ENCODE measurements at regions not wholly inside any gene's neighbourhood (a gene's known extent, or its start where the extent isn't known, plus 50 kb on each side); places are given as distances from the start of the nearest gene placed in this dataset.

GRCh38 chr4:140316799-140317198 lies 56.6 kb upstream of the SCOC start:
- no peak for TF ChIP-seq CTCF (IDR thresholded peaks at IDR 0.05; ENCODE audit: low read depth, low read length)
- no peaks in the 10 kb centered on the region for H3K9me3 ChIP-seq
- no peaks in the 10 kb centered on the region for H3K27me3 ChIP-seq
- no peaks in the 10 kb centered on the region; the same call in 1 of the 2 replicates for H3K4me1 ChIP-seq
- no peak overlapping the region for H3K4me3 ChIP-seq (ENCODE audit: low read depth, low read length)
- H3K36me3 ChIP-seq, result no peaks in the 10 kb centered on the region
- no peak for DNase-seq

GRCh38 chr4:140315970-140316369 lies 57.5 kb upstream of the SCOC start:
- H3K4me1 ChIP-seq, result peaks cover 4% of the 10 kb centered on the region
- no peak overlapping the region for H3K4me3 ChIP-seq (ENCODE audit: low read depth, low read length)
- H3K9me3 ChIP-seq, result no peaks in the 10 kb centered on the region
- H3K27me3 ChIP-seq, result no peaks in the 10 kb centered on the region
- no peaks in the 10 kb centered on the region for H3K36me3 ChIP-seq
- DNase-seq, result no peak
- TF ChIP-seq CTCF (IDR thresholded peaks at IDR 0.05; ENCODE audit: low read depth, low read length), result no peak

GRCh38 chr4:140315438-140315837 lies 58.0 kb upstream of the SCOC start:
- no peaks in the 10 kb centered on the region for H3K36me3 ChIP-seq
- H3K27me3 ChIP-seq, result no peaks in the 10 kb centered on the region
- H3K4me3 ChIP-seq (ENCODE audit: low read depth, low read length), result no peak overlapping the region
- H3K4me1 ChIP-seq, result peaks cover 4% of the 10 kb centered on the region
- no peak for TF ChIP-seq CTCF (IDR thresholded peaks at IDR 0.05; ENCODE audit: low read depth, low read length)
- H3K9me3 ChIP-seq, result no peaks in the 10 kb centered on the region
- DNase-seq, result no peak

GRCh38 chr4:140315019-140315418 lies 58.4 kb upstream of the SCOC start:
- H3K4me3 ChIP-seq (ENCODE audit: low read depth, low read length), result no peak overlapping the region
- no peaks in the 10 kb centered on the region for H3K36me3 ChIP-seq
- no peaks in the 10 kb centered on the region for H3K9me3 ChIP-seq
- no peak for DNase-seq
- H3K27me3 ChIP-seq, result no peaks in the 10 kb centered on the region
- TF ChIP-seq CTCF (IDR thresholded peaks at IDR 0.05; ENCODE audit: low read depth, low read length), result no peak
- peaks cover 4% of the 10 kb centered on the region for H3K4me1 ChIP-seq

- DNase-seq, result no peak
- Histone ChIP-seq H3K36me3 (no peaks in the 10 kb centered on the region), H3K4me3 (ENCODE audit: low read depth, low read length) (no peak overlapping the region), H3K4me1 (peaks cover 4% of the 10 kb centered on the region), H3K9me3 (no peaks in the 10 kb centered on the region), H3K27me3 (no peaks in the 10 kb centered on the region)
- no peak for TF ChIP-seq CTCF (IDR thresholded peaks at IDR 0.05; ENCODE audit: low read depth, low read length)
These were observed 61.3 kb upstream of the SCOC start for GRCh38 chr4:140312100-140312499.

- no peak for DNase-seq
- Histone ChIP-seq H3K4me1 (peaks cover 4% of the 10 kb centered on the region), H3K4me3 (ENCODE audit: low read depth, low read length) (no peak overlapping the region), H3K27me3 (no peaks in the 10 kb centered on the region), H3K36me3 (no peaks in the 10 kb centered on the region), H3K9me3 (no peaks in the 10 kb centered on the region)
- TF ChIP-seq CTCF (IDR thresholded peaks at IDR 0.05; ENCODE audit: low read depth, low read length), result no peak
These were observed 62.1 kb upstream of the SCOC start for GRCh38 chr4:140311257-140311835.

All from BE2C (cell line).